ENCODE measurements at regions not wholly inside any gene's neighbourhood (a gene's known extent, or its start where the extent isn't known, plus 50 kb on each side); places are given as distances from the start of the nearest gene placed in this dataset.

- TF ChIP-seq CTCF (IDR thresholded peaks at IDR 0.05) (no peak), POLR2A (IDR thresholded peaks at IDR 0.05) (no peak)
Measured at GRCh38 chr10:118971876-118972275, 57.6 kb upstream of the NANOS1 start.

All from adrenal gland (tissue), 5 donors.